SU-DHL-6 (cell line): ENCODE measurements at regions not wholly inside any gene's neighbourhood (a gene's known extent, or its start where the extent isn't known, plus 50 kb on each side); places are given as distances from the start of the nearest gene placed in this dataset.

Experiments used
- H2AFZ ChIP-seq: fragments of 200-600 bp; sonication (generic); 2 replicates; pipeline ENCODE4 v1.6.1; 2014; ENCODE audit warnings: low read depth, mild to moderate bottlenecking, moderate library complexity, mixed read lengths, antibody characterized with exemption, low read length; ENCODE audit not compliant: severe bottlenecking
- H3F3A ChIP-seq: fragments of 200-600 bp; shearing (Covaris generic); 2 replicates; pipeline ENCODE4 v1.6.0; 2016; ENCODE audit warnings: antibody characterized with exemption, mild to moderate bottlenecking; ENCODE audit not compliant: insufficient read depth
- H3K27ac ChIP-seq: fragments of 200-600 bp; sonication (generic); 2 replicates; pipeline ENCODE4 v1.5.1; 2016; ENCODE audit warnings: low read depth, mild to moderate bottlenecking, low read length, moderate library complexity, mixed read lengths
- H3K27me3 ChIP-seq: fragments of 200-600 bp; sonication (generic), shearing (Covaris generic); 2 replicates; pipeline ENCODE4 v1.6.0; 2014; ENCODE audit warnings: mild to moderate bottlenecking, low read length
- H3K36me3 ChIP-seq: fragments of 200-600 bp; sonication (generic); 2 replicates; pipeline ENCODE4 v1.6.1; 2014; ENCODE audit warnings: mild to moderate bottlenecking, low read length, mixed read lengths
- H3K4me2 ChIP-seq: fragments of 300-600, 200-600 bp; shearing (Covaris generic), sonication (generic); 2 replicates; pipeline ENCODE4 v1.6.0; 2014; ENCODE audit warnings: low read length, low read depth, mild to moderate bottlenecking; ENCODE audit not compliant: poor library complexity, severe bottlenecking
- H3K4me3 ChIP-seq: fragments of 200-600 bp; sonication (generic); 2 replicates; pipeline ENCODE4 v1.5.1; 2014; ENCODE audit warnings: antibody characterized with exemption, low read length, mild to moderate bottlenecking, mixed read lengths; ENCODE audit not compliant: insufficient read depth, poor library complexity, severe bottlenecking
- H3K79me2 ChIP-seq: fragments of 200-600 bp; sonication (generic); 2 replicates; pipeline ENCODE4 v1.6.1; 2014; ENCODE audit warnings: mild to moderate bottlenecking, low read length, moderate library complexity; ENCODE audit not compliant: insufficient read depth
- H3K9ac ChIP-seq: fragments of 200-600 bp; sonication (generic); 2 replicates; pipeline ENCODE4 v1.7.0; 2014; ENCODE audit warnings: mild to moderate bottlenecking, low read length
- H3K9me2 ChIP-seq: fragments of 200-600 bp; sonication (generic); replicated peaks from 2 replicates; pipeline ENCODE4 v1.6.1; 2014; ENCODE audit warnings: low read length; ENCODE audit not compliant: insufficient read depth
- H3K9me3 ChIP-seq: fragments of 200-600 bp; sonication (generic); 2 replicates; pipeline ENCODE4 v1.6.1; 2014; ENCODE audit warnings: low read length, mixed read lengths; ENCODE audit not compliant: insufficient read depth
- H4K20me1 ChIP-seq: fragments of 200-600 bp; sonication (generic); 2 replicates; pipeline ENCODE4 v1.6.1; 2014; ENCODE audit warnings: low read depth, mild to moderate bottlenecking, antibody characterized with exemption, low read length, moderate library complexity, mixed read lengths
- EZH2phosphoT487 ChIP-seq: fragments of 200-600 bp; sonication (generic), shearing (Covaris generic); conservative IDR thresholded peaks from 2 replicates; pipeline ENCODE4 v1.6.1; 2018; ENCODE audit warnings: mild to moderate bottlenecking, antibody characterized with exemption, low read length, moderate library complexity, mixed read lengths
- TF ChIP-seq, protein P1 (sequence below): fragments of 200-600 bp; sonication (generic); IDR thresholded peaks from one replicate; pipeline ENCODE4 v1.5.1; 2017; ENCODE audit warnings: antibody characterized with exemption, mild to moderate bottlenecking, low read length, moderate library complexity; ENCODE audit not compliant: insufficient read depth, poor library complexity, severe bottlenecking

DNA sequence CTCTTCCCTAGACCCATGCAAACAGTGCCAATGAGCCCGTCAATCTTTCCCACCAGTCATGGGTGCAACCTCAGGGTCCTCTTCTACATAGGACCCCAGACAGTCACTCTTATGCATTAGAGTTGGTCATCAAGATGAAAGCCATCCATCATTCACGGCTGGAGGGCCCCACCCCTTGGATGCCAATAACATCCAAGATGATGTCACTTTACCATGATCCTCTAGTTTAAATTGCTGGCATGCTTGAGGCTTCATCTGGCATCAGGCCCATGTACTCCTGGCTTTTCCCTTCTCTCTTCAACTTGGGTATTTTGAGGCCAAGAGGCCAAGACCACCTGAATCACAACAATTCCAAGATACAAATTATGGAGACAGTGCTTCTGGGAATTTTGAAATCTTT lies 91.1 kb upstream of the MAPK4 start:
- Histone ChIP-seq H3F3A (no peaks in the 10 kb centered on the region), H3K27me3 (no peaks in the 10 kb centered on the region), H3K9me3 (no peaks in the 10 kb centered on the region), H3K4me3 (no peak overlapping the region), H3K36me3 (no peaks in the 10 kb centered on the region), H3K9me2 (no peaks in the 10 kb centered on the region), H3K9ac (no peak overlapping the region), H2AFZ (no peak overlapping the region), H3K4me2 (no peak overlapping the region), H3K27ac (no peak overlapping the region), H3K79me2 (no peaks in the 10 kb centered on the region), H4K20me1 (no peaks in the 10 kb centered on the region)
- TF ChIP-seq EZH2phosphoT487, result no peak
- TF ChIP-seq, protein P1, sequence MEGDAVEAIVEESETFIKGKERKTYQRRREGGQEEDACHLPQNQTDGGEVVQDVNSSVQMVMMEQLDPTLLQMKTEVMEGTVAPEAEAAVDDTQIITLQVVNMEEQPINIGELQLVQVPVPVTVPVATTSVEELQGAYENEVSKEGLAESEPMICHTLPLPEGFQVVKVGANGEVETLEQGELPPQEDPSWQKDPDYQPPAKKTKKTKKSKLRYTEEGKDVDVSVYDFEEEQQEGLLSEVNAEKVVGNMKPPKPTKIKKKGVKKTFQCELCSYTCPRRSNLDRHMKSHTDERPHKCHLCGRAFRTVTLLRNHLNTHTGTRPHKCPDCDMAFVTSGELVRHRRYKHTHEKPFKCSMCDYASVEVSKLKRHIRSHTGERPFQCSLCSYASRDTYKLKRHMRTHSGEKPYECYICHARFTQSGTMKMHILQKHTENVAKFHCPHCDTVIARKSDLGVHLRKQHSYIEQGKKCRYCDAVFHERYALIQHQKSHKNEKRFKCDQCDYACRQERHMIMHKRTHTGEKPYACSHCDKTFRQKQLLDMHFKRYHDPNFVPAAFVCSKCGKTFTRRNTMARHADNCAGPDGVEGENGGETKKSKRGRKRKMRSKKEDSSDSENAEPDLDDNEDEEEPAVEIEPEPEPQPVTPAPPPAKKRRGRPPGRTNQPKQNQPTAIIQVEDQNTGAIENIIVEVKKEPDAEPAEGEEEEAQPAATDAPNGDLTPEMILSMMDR, result no peak

DNA sequence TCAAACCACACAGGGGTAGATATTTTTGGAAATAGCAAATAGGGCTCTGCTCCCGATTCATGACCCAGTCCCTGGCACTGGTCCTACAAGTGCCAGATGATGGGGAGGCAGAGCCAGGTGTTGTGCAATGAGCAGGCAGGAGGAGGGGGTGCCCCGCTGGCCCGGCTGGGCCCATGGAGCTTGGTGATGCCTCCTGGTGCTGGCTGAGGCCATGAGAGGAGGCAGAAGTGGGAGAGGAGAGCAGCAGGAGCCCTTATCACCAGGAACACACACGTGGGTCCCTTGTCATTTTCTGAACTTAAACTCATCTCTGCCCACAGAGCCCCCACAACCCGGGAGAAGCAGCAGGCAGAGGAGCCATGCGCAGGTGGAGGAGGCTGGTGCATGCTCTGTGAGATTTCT lies 90.5 kb upstream of the MAPK4 start:
- Histone ChIP-seq H3K79me2 (no peaks in the 10 kb centered on the region), H3K4me3 (no peak overlapping the region), H3K4me2 (no peak overlapping the region), H3K27me3 (no peaks in the 10 kb centered on the region), H3K9me3 (no peaks in the 10 kb centered on the region), H3K27ac (no peak overlapping the region), H3F3A (no peaks in the 10 kb centered on the region), H2AFZ (no peak overlapping the region), H4K20me1 (no peaks in the 10 kb centered on the region), H3K9me2 (no peaks in the 10 kb centered on the region), H3K9ac (no peak overlapping the region), H3K36me3 (no peaks in the 10 kb centered on the region)
- TF ChIP-seq EZH2phosphoT487, result no peak
- TF ChIP-seq, protein P1, result no peak

DNA sequence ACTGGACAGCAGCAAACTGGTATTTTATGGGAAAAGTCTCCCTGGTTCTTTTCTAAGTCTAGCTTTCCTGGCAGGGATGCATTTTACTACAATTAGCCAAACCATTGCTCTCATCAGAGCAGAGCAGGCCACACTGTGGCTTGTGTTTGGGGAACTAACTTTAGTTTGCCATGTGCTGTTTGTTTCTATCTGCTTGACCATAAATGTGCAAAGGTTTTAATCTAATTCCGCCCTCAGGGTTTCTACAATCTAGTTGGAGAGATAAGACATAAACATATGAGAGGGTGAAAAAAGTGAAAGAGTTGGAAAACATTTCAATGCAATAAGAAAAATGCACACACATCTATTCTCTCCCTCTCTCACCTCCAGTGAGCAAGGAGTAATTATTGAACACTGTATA lies 86.9 kb upstream of the MAPK4 start:
- no peaks in the 10 kb centered on the region for H3K36me3 ChIP-seq
- H2AFZ ChIP-seq, result no peak overlapping the region
- no peak overlapping the region for H3K4me2 ChIP-seq
- TF ChIP-seq, protein P1, result no peak
- TF ChIP-seq EZH2phosphoT487, result no peak
- H4K20me1 ChIP-seq, result no peaks in the 10 kb centered on the region
- no peaks in the 10 kb centered on the region for H3K79me2 ChIP-seq
- no peak overlapping the region for H3K9ac ChIP-seq
- no peak overlapping the region for H3K27ac ChIP-seq
- no peaks in the 10 kb centered on the region for H3K27me3 ChIP-seq
- no peaks in the 10 kb centered on the region for H3F3A ChIP-seq
- H3K9me2 ChIP-seq, result no peaks in the 10 kb centered on the region
- H3K9me3 ChIP-seq, result no peaks in the 10 kb centered on the region
- H3K4me3 ChIP-seq, result no peak overlapping the region

DNA sequence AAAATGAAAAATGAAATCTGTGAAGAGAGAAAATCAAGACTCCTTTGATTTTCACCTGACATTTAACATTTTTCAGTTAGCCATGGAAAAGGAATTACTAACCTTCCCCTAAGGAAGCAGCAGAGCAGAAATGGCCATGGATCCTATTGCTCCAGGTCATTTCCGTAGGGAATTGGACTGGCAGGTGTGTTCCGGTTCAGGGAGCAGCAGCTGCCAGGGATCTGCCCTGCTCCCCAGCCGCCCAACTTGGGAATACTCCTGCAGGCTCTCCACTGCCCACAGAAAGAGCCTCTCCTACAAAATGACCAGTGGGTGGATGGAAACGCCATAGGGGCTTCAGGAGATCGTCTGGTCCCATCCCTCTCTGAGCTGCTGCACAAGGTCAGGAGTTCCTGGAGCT lies 86.0 kb upstream of the MAPK4 start:
- no peak for TF ChIP-seq EZH2phosphoT487
- TF ChIP-seq, protein P1, result no peak

More for the DNA sequence above, 86.0 kb upstream of the MAPK4 start:
- Histone ChIP-seq H4K20me1 (no peaks in the 10 kb centered on the region), H3K27ac (no peak overlapping the region), H3K4me3 (no peak overlapping the region), H3K9ac (no peak overlapping the region), H3F3A (no peaks in the 10 kb centered on the region), H3K36me3 (no peaks in the 10 kb centered on the region), H3K27me3 (no peaks in the 10 kb centered on the region), H3K9me2 (no peaks in the 10 kb centered on the region), H3K9me3 (no peaks in the 10 kb centered on the region), H3K4me2 (no peak overlapping the region), H2AFZ (no peak overlapping the region), H3K79me2 (no peaks in the 10 kb centered on the region)
